ENCODE measurements at regions not wholly inside any gene's neighbourhood (a gene's known extent, or its start where the extent isn't known, plus 50 kb on each side); places are given as distances from the start of the nearest gene placed in this dataset.

DNA sequence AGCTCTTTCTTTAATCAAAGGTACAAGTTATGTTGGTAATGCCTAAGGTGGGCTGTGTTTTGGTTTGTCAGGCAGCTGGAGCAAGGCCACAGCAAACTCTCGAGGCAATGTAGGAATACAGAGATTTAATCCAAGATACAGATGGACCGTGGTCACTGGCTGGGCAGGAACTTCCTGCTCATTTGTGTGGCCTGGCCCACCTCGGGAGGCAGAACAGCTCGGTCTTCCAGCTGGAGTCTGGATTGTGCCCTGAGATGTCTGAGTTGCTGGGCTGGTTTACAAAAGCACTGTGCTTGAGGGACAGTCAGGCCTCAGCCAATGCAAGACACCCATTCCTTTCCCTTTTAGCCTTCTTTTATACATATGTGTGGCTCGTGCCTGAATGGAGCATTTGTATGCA is 506.1 kb upstream of the SALL3 start:
- no peak for DNase-seq (ENCODE audit: extremely low spot score)
- CTCF ChIA-PET, result no interaction called here
- POLR2A ChIA-PET, result no interaction called here
- TF ChIP-seq, protein P1, sequence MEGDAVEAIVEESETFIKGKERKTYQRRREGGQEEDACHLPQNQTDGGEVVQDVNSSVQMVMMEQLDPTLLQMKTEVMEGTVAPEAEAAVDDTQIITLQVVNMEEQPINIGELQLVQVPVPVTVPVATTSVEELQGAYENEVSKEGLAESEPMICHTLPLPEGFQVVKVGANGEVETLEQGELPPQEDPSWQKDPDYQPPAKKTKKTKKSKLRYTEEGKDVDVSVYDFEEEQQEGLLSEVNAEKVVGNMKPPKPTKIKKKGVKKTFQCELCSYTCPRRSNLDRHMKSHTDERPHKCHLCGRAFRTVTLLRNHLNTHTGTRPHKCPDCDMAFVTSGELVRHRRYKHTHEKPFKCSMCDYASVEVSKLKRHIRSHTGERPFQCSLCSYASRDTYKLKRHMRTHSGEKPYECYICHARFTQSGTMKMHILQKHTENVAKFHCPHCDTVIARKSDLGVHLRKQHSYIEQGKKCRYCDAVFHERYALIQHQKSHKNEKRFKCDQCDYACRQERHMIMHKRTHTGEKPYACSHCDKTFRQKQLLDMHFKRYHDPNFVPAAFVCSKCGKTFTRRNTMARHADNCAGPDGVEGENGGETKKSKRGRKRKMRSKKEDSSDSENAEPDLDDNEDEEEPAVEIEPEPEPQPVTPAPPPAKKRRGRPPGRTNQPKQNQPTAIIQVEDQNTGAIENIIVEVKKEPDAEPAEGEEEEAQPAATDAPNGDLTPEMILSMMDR (IDR thresholded peaks at IDR 0.05; ENCODE audit: control extremely low read depth, extremely low read depth, low read depth, missing control alignments), result no peak

DNA sequence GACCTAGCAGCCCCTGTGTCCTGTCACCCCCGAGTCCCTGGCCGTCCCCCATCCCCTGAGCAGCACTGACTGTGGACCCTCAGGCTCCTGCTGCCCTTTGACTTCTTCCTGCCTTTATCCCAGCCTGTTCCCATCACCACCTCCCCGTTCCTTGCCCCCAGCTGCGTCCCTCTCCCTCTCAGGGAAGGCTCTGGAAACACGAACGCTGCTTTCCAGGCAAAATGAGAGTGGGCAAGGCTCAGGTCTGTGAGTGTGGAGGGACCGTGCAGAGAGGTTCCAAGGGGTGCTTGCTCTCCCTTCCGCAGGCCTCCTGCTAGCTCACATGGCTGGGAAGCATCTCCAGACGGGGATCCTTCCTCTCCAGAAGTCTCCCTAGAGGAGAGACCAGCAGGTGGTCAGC is 501.8 kb upstream of the SALL3 start:
- TF ChIP-seq, protein P1 (IDR thresholded peaks at IDR 0.05; ENCODE audit: control extremely low read depth, extremely low read depth, low read depth, missing control alignments), result no peak
- ChIA-PET POLR2A (no interaction called here), CTCF (no interaction called here)
- DNase-seq (ENCODE audit: extremely low spot score), result no peak

DNA sequence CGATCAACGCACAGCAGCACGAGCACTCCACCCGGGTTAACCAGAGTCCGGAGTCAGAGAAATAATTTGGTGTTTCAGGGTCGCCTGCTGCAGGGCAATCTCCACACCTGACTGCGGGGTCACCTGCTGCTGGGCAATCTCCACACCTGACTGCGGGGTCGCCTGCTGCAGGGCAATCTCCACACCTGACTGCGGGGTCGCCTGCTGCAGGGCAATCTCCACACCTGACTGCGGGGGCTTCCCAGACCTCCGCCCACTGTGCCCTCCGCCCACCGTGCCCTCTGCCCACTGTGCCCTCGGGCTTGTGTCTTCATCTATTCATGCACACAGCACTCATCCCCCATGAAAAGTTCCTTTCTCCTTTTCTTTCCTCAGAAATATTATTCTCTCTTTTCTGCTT is 500.2 kb upstream of the SALL3 start:
- TF ChIP-seq, protein P1 (IDR thresholded peaks at IDR 0.05; ENCODE audit: control extremely low read depth, extremely low read depth, low read depth, missing control alignments), result no peak
- DNase-seq (ENCODE audit: extremely low spot score), result no peak
- ChIA-PET CTCF (no interaction called here), POLR2A (no interaction called here)

DNA sequence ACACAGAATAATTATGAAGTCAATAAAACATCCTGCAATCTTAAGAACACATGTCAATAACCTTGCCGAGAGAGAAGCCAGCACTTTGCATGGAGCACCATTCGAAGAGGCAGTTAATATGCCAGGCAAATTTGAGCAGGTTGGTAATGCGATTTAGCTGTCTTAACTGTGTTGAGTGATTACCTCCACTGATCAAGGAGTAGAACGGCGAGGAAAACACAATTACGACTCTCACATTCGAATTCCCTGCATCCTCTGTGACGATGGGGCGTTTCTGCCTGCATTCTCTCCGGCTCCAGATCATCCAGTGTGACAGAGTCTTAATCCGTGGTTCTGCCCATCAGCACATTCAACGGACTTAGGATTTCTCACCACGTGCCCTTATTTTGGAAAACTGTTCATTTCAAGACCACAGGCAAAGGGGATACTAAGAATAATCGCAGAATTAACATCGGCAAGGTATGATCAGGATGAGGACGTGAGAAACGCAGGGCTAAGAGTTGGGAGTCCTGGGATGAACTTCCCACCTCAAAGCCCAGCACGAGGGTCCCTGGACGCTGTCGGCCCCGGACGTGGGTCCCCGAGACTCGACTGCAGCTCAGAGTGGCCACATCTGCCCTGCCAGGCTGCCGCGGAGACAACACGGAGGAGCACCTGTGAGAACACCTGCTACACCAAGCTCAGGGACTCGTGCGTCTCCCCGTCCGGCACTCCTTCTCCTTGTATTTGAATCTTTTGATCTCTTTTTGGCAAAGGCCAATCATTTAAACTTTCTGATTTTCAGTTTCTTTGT is 499.2 kb upstream of the SALL3 start:
- TF ChIP-seq, protein P1 (IDR thresholded peaks at IDR 0.05; ENCODE audit: control extremely low read depth, extremely low read depth, low read depth, missing control alignments), result no peak
- CTCF ChIA-PET, result no interaction called here
- POLR2A ChIA-PET, result no interaction called here
- DNase-seq (ENCODE audit: extremely low spot score), result no peak

DNA sequence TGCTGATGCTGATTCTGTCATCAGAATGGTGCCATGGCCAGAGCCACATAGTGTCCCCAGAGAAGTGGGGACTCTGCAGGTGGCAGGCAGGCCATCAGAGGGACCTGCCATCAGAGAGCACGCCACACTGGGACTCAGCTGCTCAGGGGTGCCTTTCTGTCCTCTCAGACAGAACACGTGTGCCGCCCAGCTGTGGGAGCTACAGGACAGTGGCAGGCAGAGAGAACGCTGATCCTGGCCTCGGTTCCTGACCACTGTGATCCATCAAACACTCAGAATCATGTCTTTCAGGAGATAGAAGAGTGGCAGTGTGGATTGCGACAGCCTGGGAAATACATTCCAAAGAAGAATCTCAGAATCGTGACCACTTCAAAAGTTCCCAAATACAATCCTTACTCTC is 497.2 kb upstream of the SALL3 start:
- POLR2A ChIA-PET, result no interaction called here
- TF ChIP-seq, protein P1 (IDR thresholded peaks at IDR 0.05; ENCODE audit: control extremely low read depth, extremely low read depth, low read depth, missing control alignments), result no peak
- no peak for DNase-seq (ENCODE audit: extremely low spot score)
- CTCF ChIA-PET, result no interaction called here

DNA sequence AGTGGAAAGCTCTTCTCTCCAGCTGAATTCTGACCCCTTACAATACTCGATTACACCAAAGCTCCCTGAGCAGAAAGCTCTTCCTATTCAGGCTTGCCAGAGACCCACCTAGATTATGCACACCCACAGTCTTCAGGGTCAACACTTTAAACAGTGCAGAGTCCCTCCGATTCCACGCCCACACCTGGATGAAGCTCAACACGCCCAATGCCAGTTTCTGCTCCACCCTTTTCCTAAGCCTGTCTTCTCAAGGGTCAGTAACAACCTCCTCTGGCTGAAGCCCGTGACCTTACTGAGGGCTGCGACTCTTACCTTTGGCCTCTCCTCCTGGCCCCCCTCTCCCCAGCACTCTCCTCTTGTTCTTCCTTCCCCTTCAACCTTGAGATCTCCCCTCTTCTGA is 492.0 kb upstream of the SALL3 start:
- CTCF ChIA-PET, result no interaction called here
- TF ChIP-seq, protein P1 (IDR thresholded peaks at IDR 0.05; ENCODE audit: control extremely low read depth, extremely low read depth, low read depth, missing control alignments), result no peak
- POLR2A ChIA-PET, result no interaction called here
- no peak for DNase-seq (ENCODE audit: extremely low spot score)

Measured in GM10248 (cell line).